ENCODE measurements at regions not wholly inside any gene's neighbourhood (a gene's known extent, or its start where the extent isn't known, plus 50 kb on each side); places are given as distances from the start of the nearest gene placed in this dataset.

GRCh38 chr15:38042707-38043445 lies 108.4 kb downstream of the TMCO5A start:
- TF ChIP-seq CTCF (IDR thresholded peaks at IDR 0.05) (no peak), POLR2A (IDR thresholded peaks at IDR 0.05) (no peak)

Data from ovary (tissue), 3 donors.